H9 (cell line): ENCODE measurements at regions not wholly inside any gene's neighbourhood (a gene's known extent, or its start where the extent isn't known, plus 50 kb on each side); places are given as distances from the start of the nearest gene placed in this dataset.

Experiments used
- DNase-seq: peaks from one replicate; pipeline ENCODE4 v3.0.0-alpha.2; 2017
- H2AFZ ChIP-seq: one replicate; pipeline ENCODE4 v1.6.1; 2013; ENCODE audit warnings: mild to moderate bottlenecking, low read length, control low read depth, moderate library complexity
- H2AK5ac ChIP-seq: 2 replicates; pipeline ENCODE4 v1.6.1; 2013; ENCODE audit warnings: low read length, control low read depth, mixed read lengths; ENCODE audit not compliant: insufficient read length
- H2BK120ac ChIP-seq: one replicate; pipeline ENCODE4 v1.6.1; 2013; ENCODE audit warnings: low read depth, mild to moderate bottlenecking, low read length, control low read depth, inconsistent platforms; ENCODE audit not compliant: poor library complexity, severe bottlenecking
- H2BK12ac ChIP-seq: 2 replicates; pipeline ENCODE4 v1.6.1; 2013; ENCODE audit warnings: low read length, control low read depth, mixed read lengths, low read depth; ENCODE audit not compliant: insufficient read length
- H2BK15ac ChIP-seq: 2 replicates; pipeline ENCODE4 v1.6.1; 2013; ENCODE audit warnings: low read depth, low read length, control low read depth
- H2BK20ac ChIP-seq: one replicate; pipeline ENCODE4 v1.6.1; 2013; ENCODE audit warnings: low read depth, mild to moderate bottlenecking, low read length, control low read depth, inconsistent platforms; ENCODE audit not compliant: poor library complexity, severe bottlenecking
- H2BK5ac ChIP-seq: 2 replicates; pipeline ENCODE4 v1.6.1; 2013; ENCODE audit warnings: low read length, control low read depth, mixed read lengths; ENCODE audit not compliant: insufficient read length
- H3K14ac ChIP-seq: 2 replicates; pipeline ENCODE4 v1.6.1; 2013; ENCODE audit warnings: low read length, control low read depth; ENCODE audit not compliant: insufficient read depth
- H3K18ac ChIP-seq: 2 replicates; pipeline ENCODE4 v1.6.1; 2013; ENCODE audit warnings: low read depth, mild to moderate bottlenecking, mixed read lengths, low read length, control low read depth; ENCODE audit not compliant: insufficient read length
- H3K23ac ChIP-seq: 2 replicates; pipeline ENCODE4 v1.6.1; 2013; ENCODE audit warnings: low read length, control low read depth, mixed read lengths, low read depth; ENCODE audit not compliant: insufficient read length
- H3K23me2 ChIP-seq: 2 replicates; pipeline ENCODE4 v1.6.1; 2013; ENCODE audit warnings: low read depth, mild to moderate bottlenecking, mixed read lengths, low read length, control low read depth; ENCODE audit not compliant: insufficient read length, poor library complexity, severe bottlenecking
- H3K27ac ChIP-seq: 2 replicates; pipeline ENCODE4 v1.5.1; 2013; ENCODE audit warnings: low read length, control low read depth, mixed read lengths, low read depth; ENCODE audit not compliant: insufficient read length
- H3K27me3 ChIP-seq: 2 replicates; pipeline ENCODE4 v1.6.1; 2013; ENCODE audit warnings: low read length, control low read depth, inconsistent platforms; ENCODE audit not compliant: insufficient read depth
- H3K4ac ChIP-seq: 2 replicates; pipeline ENCODE4 v1.6.1; 2013; ENCODE audit warnings: low read depth, mild to moderate bottlenecking, control low read depth, inconsistent platforms, low read length, moderate library complexity
- H3K4me1 ChIP-seq: 2 replicates; pipeline ENCODE4 v1.6.1; 2013; ENCODE audit warnings: low read length, control low read depth, inconsistent platforms; ENCODE audit not compliant: insufficient read depth
- H3K4me2 ChIP-seq: 2 replicates; pipeline ENCODE4 v1.6.1; 2013; ENCODE audit warnings: low read length, control low read depth, mixed read lengths; ENCODE audit not compliant: insufficient read length, insufficient read depth
- H3K56ac ChIP-seq: 2 replicates; pipeline ENCODE4 v1.6.1; 2013; ENCODE audit warnings: low read depth, mild to moderate bottlenecking, mixed read lengths, low read length, control low read depth; ENCODE audit not compliant: insufficient read length
- H3K79me1 ChIP-seq: 2 replicates; pipeline ENCODE4 v1.6.1; 2013; ENCODE audit warnings: low read depth, mild to moderate bottlenecking, moderate library complexity, low read length, control low read depth, inconsistent platforms; ENCODE audit not compliant: insufficient read depth, poor library complexity, severe bottlenecking
- H3K79me2 ChIP-seq: 2 replicates; pipeline ENCODE4 v1.6.1; 2013; ENCODE audit warnings: low read length, control low read depth, inconsistent platforms; ENCODE audit not compliant: insufficient read depth
- H3K9ac ChIP-seq: 2 replicates; pipeline ENCODE4 v1.6.1; 2013; ENCODE audit warnings: low read length, control low read depth, mixed read lengths; ENCODE audit not compliant: insufficient read length; ENCODE audit errors: extremely low read depth
- H3K9me3 ChIP-seq: one replicate; pipeline ENCODE4 v1.6.1; 2013; ENCODE audit warnings: low read depth, low read length, inconsistent platforms; ENCODE audit not compliant: control insufficient read depth
- H3T11ph ChIP-seq: one replicate; pipeline ENCODE4 v1.6.1; 2013; ENCODE audit warnings: mild to moderate bottlenecking, low read length, control low read depth, inconsistent platforms
- H4K20me1 ChIP-seq: one replicate; pipeline ENCODE4 v1.6.1; 2013; ENCODE audit not compliant: control insufficient read depth, insufficient read length, insufficient read depth
- H4K5ac ChIP-seq: 2 replicates; pipeline ENCODE4 v1.6.1; 2013; ENCODE audit warnings: low read depth, mild to moderate bottlenecking, mixed read lengths, low read length, control low read depth; ENCODE audit not compliant: insufficient read length
- H4K8ac ChIP-seq: replicated peaks from 2 replicates; pipeline ENCODE4 v1.6.1; 2013; ENCODE audit warnings: low read length, control low read depth, mixed read lengths, low read depth; ENCODE audit not compliant: insufficient read length
- H4K91ac ChIP-seq: 2 replicates; pipeline ENCODE4 v1.6.1; 2013; ENCODE audit warnings: low read depth, mild to moderate bottlenecking, moderate library complexity, mixed read lengths, low read length, control low read depth; ENCODE audit not compliant: insufficient read length
- H3K27ac Mint-ChIP-seq, 3 experiments: 2 replicates in 2 of 3; 3 replicates in 1 of 3; pipeline ENCODE4 v1.8.0; 2020 to 2021; ENCODE audit warnings: mixed read lengths in 3 of 3, mild to moderate bottlenecking in 1 of 3, moderate library complexity in 1 of 3
- H3K27me3 Mint-ChIP-seq: 2 replicates; pipeline ENCODE4 v1.8.0; 2021; ENCODE audit warnings: low read depth, mild to moderate bottlenecking, moderate library complexity, mixed read lengths
- H3K36me3 Mint-ChIP-seq, 3 experiments: 2 replicates in 2 of 3; 3 replicates in 1 of 3; pipeline ENCODE4 v1.8.0; 2020 to 2021; ENCODE audit warnings: low read depth in 3 of 3, mixed read lengths in 3 of 3; ENCODE audit not compliant: insufficient read depth in 1 of 3
- H3K4me1 Mint-ChIP-seq, 2 experiments: 2 replicates each; pipeline ENCODE4 v1.8.0; 2020; ENCODE audit warnings: mixed read lengths in 2 of 2
- H3K4me3 Mint-ChIP-seq, 2 experiments: 2 replicates in 1 of 2; 3 replicates in 1 of 2; pipeline ENCODE4 v1.8.0; 2020 to 2021; ENCODE audit warnings: mild to moderate bottlenecking in 2 of 2, mixed read lengths in 2 of 2, moderate library complexity in 1 of 2
- H3K9me3 Mint-ChIP-seq, 2 experiments: 2 replicates in 1 of 2; 3 replicates in 1 of 2; pipeline ENCODE4 v1.8.0; 2020; ENCODE audit warnings: mild to moderate bottlenecking in 2 of 2, mixed read lengths in 2 of 2, moderate library complexity in 1 of 2
- WGBS: extraction: QIAGEN DNeasy Blood & Tissue Kit; methylation state at CpG from one replicate; pipeline ENCODE4 v1.1.7; 2013; ENCODE audit warnings: missing lambda C conversion rate, low lambda C conversion rate, mixed read lengths; ENCODE audit not compliant: insufficient read length; ENCODE audit errors: extremely low coverage; 5-methylcytosine and 5-hydroxymethylcytosine counted together
- TF ChIP-seq, protein P1 (sequence below): fragments of 200-600 bp; sonication (generic); conservative IDR thresholded peaks from 3 replicates; pipeline ENCODE4 v1.8.0; 2021; ENCODE audit warnings: antibody characterized with exemption, mild to moderate bottlenecking

DNA sequence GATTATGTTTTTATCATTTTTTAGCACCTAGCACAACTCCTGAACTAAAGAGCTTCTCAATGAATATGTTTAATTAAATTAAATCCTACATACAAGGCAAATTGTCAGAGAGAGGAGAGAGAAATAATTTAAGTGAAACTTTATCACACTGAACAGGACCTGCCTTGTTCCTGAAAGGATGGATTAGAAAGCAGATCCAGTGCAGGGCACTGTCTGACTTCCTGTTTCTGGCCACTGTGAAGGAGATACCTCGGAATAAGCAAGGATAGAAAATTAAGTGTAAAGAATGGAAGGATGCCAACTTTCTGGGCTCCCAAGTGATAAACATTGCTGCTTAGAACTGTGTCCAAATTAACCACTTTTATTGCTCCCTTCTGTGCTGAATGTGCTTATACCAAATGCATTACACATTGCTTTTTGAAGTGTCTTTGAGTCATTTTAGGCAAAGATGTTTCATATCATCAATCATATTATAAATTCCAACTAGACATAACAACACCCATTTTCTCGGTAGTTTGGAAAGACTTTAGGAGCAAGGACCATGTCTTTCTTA lies 89.1 kb upstream of the SPDL1 start:
- no peak overlapping the region for H4K5ac ChIP-seq
- no peak overlapping the region for H2BK20ac ChIP-seq
- Mint-ChIP-seq H3K36me3 (no peaks in the 10 kb centered on the region), H3K27ac (no peak overlapping the region), H3K27me3 (no peaks in the 10 kb centered on the region; the same call in none of the 2 replicates), H3K4me1 (no peaks in the 10 kb centered on the region), H3K9me3 (no peaks in the 10 kb centered on the region; a peak in 2 of 5 replicates), H3K4me3 (no peak overlapping the region)
- H2AK5ac ChIP-seq, result no peak overlapping the region
- H3K14ac ChIP-seq, result no peak overlapping the region
- H3K9me3 ChIP-seq, result no peaks in the 10 kb centered on the region
- DNase-seq, result no peak
- no peak overlapping the region for H3K56ac ChIP-seq
- no CpG with 5 or more reads among the region's 2 CpGs for WGBS
- no peak overlapping the region for H3K4me2 ChIP-seq
- no peak overlapping the region for H3K27ac ChIP-seq
- H3K23ac ChIP-seq, result no peak overlapping the region
- H4K91ac ChIP-seq, result no peak overlapping the region
- no peak overlapping the region for H4K8ac ChIP-seq
- H3K23me2 ChIP-seq, result no peaks in the 10 kb centered on the region
- H2BK15ac ChIP-seq, result no peak overlapping the region
- no peaks in the 10 kb centered on the region for H3K4me1 ChIP-seq
- no peak overlapping the region for H3K9ac ChIP-seq
- H3K4ac ChIP-seq, result no peak overlapping the region
- H2AFZ ChIP-seq, result no peak overlapping the region
- H2BK12ac ChIP-seq, result no peak overlapping the region
- no peak overlapping the region for H3T11ph ChIP-seq
- no peaks in the 10 kb centered on the region for H3K27me3 ChIP-seq
- H2BK5ac ChIP-seq, result no peak overlapping the region
- TF ChIP-seq, protein P1, sequence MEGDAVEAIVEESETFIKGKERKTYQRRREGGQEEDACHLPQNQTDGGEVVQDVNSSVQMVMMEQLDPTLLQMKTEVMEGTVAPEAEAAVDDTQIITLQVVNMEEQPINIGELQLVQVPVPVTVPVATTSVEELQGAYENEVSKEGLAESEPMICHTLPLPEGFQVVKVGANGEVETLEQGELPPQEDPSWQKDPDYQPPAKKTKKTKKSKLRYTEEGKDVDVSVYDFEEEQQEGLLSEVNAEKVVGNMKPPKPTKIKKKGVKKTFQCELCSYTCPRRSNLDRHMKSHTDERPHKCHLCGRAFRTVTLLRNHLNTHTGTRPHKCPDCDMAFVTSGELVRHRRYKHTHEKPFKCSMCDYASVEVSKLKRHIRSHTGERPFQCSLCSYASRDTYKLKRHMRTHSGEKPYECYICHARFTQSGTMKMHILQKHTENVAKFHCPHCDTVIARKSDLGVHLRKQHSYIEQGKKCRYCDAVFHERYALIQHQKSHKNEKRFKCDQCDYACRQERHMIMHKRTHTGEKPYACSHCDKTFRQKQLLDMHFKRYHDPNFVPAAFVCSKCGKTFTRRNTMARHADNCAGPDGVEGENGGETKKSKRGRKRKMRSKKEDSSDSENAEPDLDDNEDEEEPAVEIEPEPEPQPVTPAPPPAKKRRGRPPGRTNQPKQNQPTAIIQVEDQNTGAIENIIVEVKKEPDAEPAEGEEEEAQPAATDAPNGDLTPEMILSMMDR, result no peak
- H3K79me2 ChIP-seq, result no peaks in the 10 kb centered on the region
- H2BK120ac ChIP-seq, result no peak overlapping the region
- no peaks in the 10 kb centered on the region for H3K79me1 ChIP-seq
- H3K18ac ChIP-seq, result no peak overlapping the region
- H4K20me1 ChIP-seq, result no peaks in the 10 kb centered on the region
